GM12878 (cell line): ENCODE measurements at regions not wholly inside any gene's neighbourhood (a gene's known extent, or its start where the extent isn't known, plus 50 kb on each side); places are given as distances from the start of the nearest gene placed in this dataset.

Experiments used
- ATAC-seq: fragments of 200-7000 bp; cut with Tn5 transposase; 3 replicates; pipeline ENCODE4 v1.9.1; 2020; ENCODE audit warnings: mild to moderate bottlenecking, moderate library complexity
- BruUV-seq: library from RNA; stranded (reverse); fragments of 400-500 nt; replicated peaks from 2 replicates; lab custom pipeline; 2021; lab: Mats Ljungman, UMichigan
- CTCF ChIA-PET: fragments of 300-600 bp; sonication (Branson Sonifier 250); formaldehyde crosslinking; extraction: SDS; loops from one replicate; lab custom pipeline; 2021; ENCODE audit warnings: inconsistent platforms; lab: Yijun Ruan, JAX
- POLR2A ChIA-PET: fragments of 350-600 bp; formaldehyde crosslinking; extraction: SDS; loops from one replicate; lab custom pipeline; 2021; ENCODE audit warnings: inconsistent platforms; lab: Charles Lee
- RAD21 ChIA-PET: fragments of 300-600 bp; sonication (Branson Sonifier 250); formaldehyde crosslinking; loops from one replicate; lab custom pipeline; 2023; ENCODE audit warnings: antibody characterized with exemption; ENCODE audit not compliant: unreplicated experiment; lab: Charles Lee
- SMC1A ChIA-PET: fragments of 300-600 bp; sonication (Branson Sonifier 250); formaldehyde crosslinking; loops from one replicate; lab custom pipeline; 2023; ENCODE audit not compliant: unreplicated experiment, uncharacterized antibody; lab: Charles Lee
- DNase-seq: peaks from one replicate; pipeline ENCODE4 v3.0.0-alpha.2; 2011; ENCODE audit warnings: low read depth, low spot score
- FAIRE-seq: peaks from 3 replicates; lab custom pipeline; 2011; peaks lifted over from hg19 to GRCh38; lab: Jason Lieb, UNC
- H2AFZ ChIP-seq: 2 replicates; pipeline ENCODE4 v1.6.0; 2011; ENCODE audit warnings: low read depth, low read length, control low read depth; ENCODE audit not compliant: control insufficient read depth
- H3K27ac ChIP-seq: 2 replicates; pipeline ENCODE4 v1.5.1; 2011; ENCODE audit warnings: control low read depth; ENCODE audit not compliant: control insufficient read depth, insufficient read depth
- H3K27me3 ChIP-seq, 2 experiments: replicated peaks in 1 of 2; 2 replicates each; pipeline versions ENCODE4 v1.6.0 to v1.6.1; 2011; ENCODE audit warnings: low read length in 1 of 2; ENCODE audit not compliant: control insufficient read depth in 2 of 2, insufficient read depth in 2 of 2
- H3K36me3 ChIP-seq, 2 experiments: 2 replicates each; pipeline ENCODE4 v1.5.1; 2011; ENCODE audit warnings: low read length in 1 of 2; ENCODE audit not compliant: control insufficient read depth in 2 of 2, insufficient read depth in 2 of 2
- H3K4me1 ChIP-seq: 2 replicates; pipeline ENCODE4 v1.6.1; 2011; ENCODE audit warnings: mild to moderate bottlenecking, low read length, moderate library complexity, mixed read lengths; ENCODE audit not compliant: control insufficient read depth, insufficient read depth
- H3K4me2 ChIP-seq: 2 replicates; pipeline ENCODE4 v1.6.0; 2011; ENCODE audit warnings: control low read depth; ENCODE audit not compliant: control insufficient read depth, insufficient read depth
- H3K4me3 ChIP-seq: fragments of 200-600 bp; sonication (generic); 2 replicates; pipeline ENCODE4 v1.5.1; 2016
- H3K79me2 ChIP-seq: 2 replicates; pipeline ENCODE4 v1.6.0; 2011; ENCODE audit warnings: low read length; ENCODE audit not compliant: control insufficient read depth, insufficient read depth
- H3K9ac ChIP-seq: 2 replicates; pipeline ENCODE4 v1.8.0; 2011; ENCODE audit warnings: low read length, control low read depth, mixed read lengths; ENCODE audit not compliant: control insufficient read depth, insufficient read depth
- H3K9me3 ChIP-seq: replicated peaks from 3 replicates; pipeline ENCODE4 v1.5.1; 2011; ENCODE audit warnings: mild to moderate bottlenecking, low read length; ENCODE audit not compliant: control insufficient read depth, insufficient read depth
- H4K20me1 ChIP-seq: 2 replicates; pipeline ENCODE4 v1.6.0; 2011; ENCODE audit not compliant: control insufficient read depth, insufficient read depth
- ATF3 ChIP-seq: IDR thresholded peaks from 2 replicates; pipeline ENCODE4 v1.6.1; 2011; ENCODE audit warnings: low read depth, mild to moderate bottlenecking, low read length, moderate library complexity, borderline replicate concordance; ENCODE audit errors: extremely low read depth
- BCL3 ChIP-seq: IDR thresholded peaks from 2 replicates; pipeline ENCODE4 v1.6.1; 2011; ENCODE audit warnings: borderline replicate concordance, low read depth, mild to moderate bottlenecking, moderate library complexity, low read length; ENCODE audit not compliant: insufficient read depth, poor library complexity, severe bottlenecking
- CUX1 ChIP-seq: IDR thresholded peaks from 2 replicates; pipeline ENCODE4 v1.6.1; 2012; ENCODE audit warnings: improper control_type of control experiment, low read depth, low read length; ENCODE audit not compliant: insufficient replicate concordance
- E2F8 ChIP-seq: fragments of 450-650 bp; IDR thresholded peaks from 2 replicates; pipeline ENCODE4 v1.6.1; 2018; ENCODE audit warnings: mild to moderate bottlenecking, low read depth, moderate library complexity; ENCODE audit not compliant: partially characterized antibody
- IRF4 ChIP-seq: IDR thresholded peaks from 2 replicates; pipeline ENCODE4 v1.6.1; 2011; ENCODE audit warnings: low read depth, low read length
- NR2C1 ChIP-seq: fragments of 450-650 bp; IDR thresholded peaks from 2 replicates; pipeline ENCODE4 v1.6.1; 2017; ENCODE audit warnings: antibody characterized with exemption, mild to moderate bottlenecking, moderate library complexity
- STAT1 ChIP-seq: fragments of 450-650 bp; conservative IDR thresholded peaks from 2 replicates; pipeline ENCODE4 v1.6.1; 2014; ENCODE audit warnings: antibody characterized with exemption, mild to moderate bottlenecking
- YY1 ChIP-seq: IDR thresholded peaks from 2 replicates; pipeline ENCODE4 v1.6.1; 2011; ENCODE audit warnings: low read depth, mild to moderate bottlenecking, low read length
- ZNF592 ChIP-seq: fragments of 450-650 bp; IDR thresholded peaks from 2 replicates; pipeline ENCODE4 v1.6.1; 2017; ENCODE audit warnings: mild to moderate bottlenecking, moderate library complexity
- ZZZ3 ChIP-seq: IDR thresholded peaks from 2 replicates; pipeline ENCODE4 v1.6.1; 2011; ENCODE audit warnings: low read depth; ENCODE audit not compliant: control insufficient read depth, insufficient read length
- WGBS: methylation state at CpG from one replicate; pipeline ENCODE4 v1.1.6; 2016; ENCODE audit warnings: low lambda C conversion rate; ENCODE audit not compliant: insufficient replicate concordance, insufficient coverage; ENCODE audit errors: missing lambda C conversion rate; 5-methylcytosine and 5-hydroxymethylcytosine counted together
- in situ Hi-C: fragments of 300-500 bp; cut with MboI; formaldehyde crosslinking; loops from 9 replicates; pipeline ENCODE4 v1.14.3; 2018; ENCODE audit warnings: mixed read lengths
- intact Hi-C: fragments of 100-400 bp; cut with micrococcal nuclease; formaldehyde crosslinking; loops from one replicate; pipeline ENCODE4 v1.14.2; 2022; ENCODE audit not compliant: unreplicated experiment

GRCh38 chrX:42490111-42490510 lies 287.9 kb downstream of the PPP1R2C start:
- Histone ChIP-seq H3K9ac (no peak overlapping the region), H2AFZ (no peak overlapping the region), H3K4me3 (no peak overlapping the region), H3K36me3 (no peaks in the 10 kb centered on the region), H3K4me1 (no peaks in the 10 kb centered on the region), H3K9me3 (no peaks in the 10 kb centered on the region), H3K27ac (no peak overlapping the region), H4K20me1 (no peaks in the 10 kb centered on the region), H3K27me3 (peaks cover 0 to 3% of the 10 kb centered on the region in 2 experiments; a peak in 1 of 4 replicates), H3K79me2 (no peaks in the 10 kb centered on the region), H3K4me2 (no peak overlapping the region)
- 0% methylated on average over 3 of the region's 3 CpGs for WGBS
- ChIA-PET POLR2A (no interaction called here), RAD21 (no interaction called here), SMC1A (no interaction called here), CTCF (no interaction called here)
- in situ Hi-C loops (no loop called here), intact Hi-C loops (no loop called here)
- FAIRE-seq (no peak), DNase-seq (no peak), ATAC-seq (no peak)
- BruUV-seq, result no TSS peak
- no peak for TF ChIP-seq ZNF592
- no peak for TF ChIP-seq E2F8
- TF ChIP-seq CUX1, result no peak
- TF ChIP-seq STAT1, result no peak
- no peak for TF ChIP-seq YY1
- no peak for TF ChIP-seq ZZZ3
- TF ChIP-seq ATF3, result no peak
- TF ChIP-seq IRF4, result no peak
- TF ChIP-seq BCL3, result no peak
- no peak for TF ChIP-seq NR2C1
